ENCODE measurements at regions not wholly inside any gene's neighbourhood (a gene's known extent, or its start where the extent isn't known, plus 50 kb on each side); places are given as distances from the start of the nearest gene placed in this dataset.

- Mint-ChIP-seq H3K27ac (no peak overlapping the region), H3K4me3 (no peak overlapping the region), H3K27me3 (ENCODE audit: low read depth, poor library complexity) (no peaks in the 10 kb centered on the region), H3K9me3 (peaks cover 67% of the 10 kb centered on the region), H3K4me1 (no peaks in the 10 kb centered on the region), H3K36me3 (ENCODE audit: low read depth) (peaks cover 13% of the 10 kb centered on the region)
- no peak for DNase-seq
- TF ChIP-seq, protein P1, sequence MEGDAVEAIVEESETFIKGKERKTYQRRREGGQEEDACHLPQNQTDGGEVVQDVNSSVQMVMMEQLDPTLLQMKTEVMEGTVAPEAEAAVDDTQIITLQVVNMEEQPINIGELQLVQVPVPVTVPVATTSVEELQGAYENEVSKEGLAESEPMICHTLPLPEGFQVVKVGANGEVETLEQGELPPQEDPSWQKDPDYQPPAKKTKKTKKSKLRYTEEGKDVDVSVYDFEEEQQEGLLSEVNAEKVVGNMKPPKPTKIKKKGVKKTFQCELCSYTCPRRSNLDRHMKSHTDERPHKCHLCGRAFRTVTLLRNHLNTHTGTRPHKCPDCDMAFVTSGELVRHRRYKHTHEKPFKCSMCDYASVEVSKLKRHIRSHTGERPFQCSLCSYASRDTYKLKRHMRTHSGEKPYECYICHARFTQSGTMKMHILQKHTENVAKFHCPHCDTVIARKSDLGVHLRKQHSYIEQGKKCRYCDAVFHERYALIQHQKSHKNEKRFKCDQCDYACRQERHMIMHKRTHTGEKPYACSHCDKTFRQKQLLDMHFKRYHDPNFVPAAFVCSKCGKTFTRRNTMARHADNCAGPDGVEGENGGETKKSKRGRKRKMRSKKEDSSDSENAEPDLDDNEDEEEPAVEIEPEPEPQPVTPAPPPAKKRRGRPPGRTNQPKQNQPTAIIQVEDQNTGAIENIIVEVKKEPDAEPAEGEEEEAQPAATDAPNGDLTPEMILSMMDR (IDR thresholded peaks at IDR 0.05), result no peak
Measured at GRCh38 chr2:126419403-126419802, 236.6 kb upstream of the GYPC start.

DNA sequence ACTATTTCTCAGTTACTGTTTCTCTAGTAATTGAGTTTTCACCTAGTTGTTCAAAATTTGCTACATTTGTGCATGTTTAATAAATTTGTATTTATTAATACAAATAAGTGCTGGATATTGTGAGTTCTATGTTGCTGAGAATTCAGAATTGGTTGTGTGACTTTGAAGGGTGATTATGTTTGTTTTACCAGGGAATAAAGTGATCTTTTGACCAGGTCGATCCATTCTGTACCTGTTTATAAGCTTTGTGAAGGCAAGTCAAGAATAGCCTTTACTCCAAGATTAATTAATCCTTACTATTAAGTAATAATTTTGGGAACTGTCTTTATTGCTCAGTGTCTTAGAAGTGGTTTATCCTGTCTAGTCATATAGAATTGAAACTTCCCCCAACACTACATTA lies 230.0 kb upstream of the GYPC start:
- TF ChIP-seq, protein P1 (IDR thresholded peaks at IDR 0.05), result no peak
- Mint-ChIP-seq H3K4me3 (no peak overlapping the region), H3K27me3 (ENCODE audit: low read depth, poor library complexity) (peaks cover 10% of the 10 kb centered on the region), H3K9me3 (peaks cover 20% of the 10 kb centered on the region), H3K36me3 (ENCODE audit: low read depth) (no peaks in the 10 kb centered on the region), H3K4me1 (no peaks in the 10 kb centered on the region), H3K27ac (no peak overlapping the region)
- DNase-seq, result no peak

GRCh38 chr2:126429103-126429502 lies 226.9 kb upstream of the GYPC start:
- peaks cover 10% of the 10 kb centered on the region for H3K27me3 Mint-ChIP-seq (ENCODE audit: low read depth, poor library complexity)
- no peaks in the 10 kb centered on the region for H3K4me1 Mint-ChIP-seq
- H3K9me3 Mint-ChIP-seq, result no peaks in the 10 kb centered on the region
- no peaks in the 10 kb centered on the region for H3K36me3 Mint-ChIP-seq (ENCODE audit: low read depth)
- DNase-seq, result no peak
- TF ChIP-seq, protein P1 (IDR thresholded peaks at IDR 0.05), result no peak
- H3K27ac Mint-ChIP-seq, result no peak overlapping the region
- H3K4me3 Mint-ChIP-seq, result no peak overlapping the region

DNA sequence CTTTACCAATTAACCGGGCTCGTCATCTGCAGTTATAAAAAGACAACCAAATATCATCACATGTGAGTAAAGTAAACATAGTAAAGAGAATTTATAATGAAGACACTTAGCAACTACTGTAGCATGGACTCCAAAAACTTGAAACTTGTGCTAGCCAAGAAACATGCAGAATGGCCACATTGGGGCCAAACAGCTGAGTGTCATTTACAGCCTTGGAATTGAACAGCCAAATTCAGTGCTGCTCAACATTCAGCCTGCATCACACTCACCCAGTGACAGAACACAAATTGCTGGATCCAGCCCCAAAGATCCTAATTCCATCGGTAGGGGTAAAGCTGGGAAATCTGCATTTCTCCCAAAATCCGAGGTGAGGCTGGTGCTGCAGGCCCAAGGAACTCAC lies 224.8 kb upstream of the GYPC start:
- Mint-ChIP-seq H3K4me1 (no peaks in the 10 kb centered on the region), H3K27me3 (ENCODE audit: low read depth, poor library complexity) (peaks cover 10% of the 10 kb centered on the region), H3K9me3 (no peaks in the 10 kb centered on the region), H3K4me3 (no peak overlapping the region), H3K27ac (no peak overlapping the region), H3K36me3 (ENCODE audit: low read depth) (no peaks in the 10 kb centered on the region)
- DNase-seq, result no peak
- TF ChIP-seq, protein P1 (IDR thresholded peaks at IDR 0.05), result no peak

DNA sequence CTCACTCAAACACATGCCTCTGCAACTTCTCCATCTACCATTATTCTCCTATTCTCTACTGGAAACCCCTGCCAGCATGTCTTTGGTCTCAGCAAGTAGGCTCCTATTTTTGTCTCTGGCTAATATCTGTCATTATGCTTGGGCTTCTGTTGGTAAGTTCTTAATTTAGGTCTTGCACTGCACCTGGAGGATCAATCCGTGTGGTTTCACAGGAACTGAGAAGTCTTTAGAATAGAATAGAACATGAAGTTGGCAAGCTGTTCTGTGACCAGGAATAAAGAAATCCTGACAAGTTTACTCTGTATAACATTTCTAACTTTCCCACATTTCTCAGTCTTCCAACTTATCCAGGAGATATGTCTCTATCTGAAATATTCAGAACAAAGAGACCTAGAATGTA lies 219.5 kb upstream of the GYPC start:
- no peak for DNase-seq
- Mint-ChIP-seq H3K36me3 (ENCODE audit: low read depth) (no peaks in the 10 kb centered on the region), H3K4me3 (no peak overlapping the region), H3K4me1 (peaks cover 9% of the 10 kb centered on the region), H3K9me3 (no peaks in the 10 kb centered on the region), H3K27ac (no peak overlapping the region), H3K27me3 (ENCODE audit: low read depth, poor library complexity) (peaks cover 7% of the 10 kb centered on the region)
- TF ChIP-seq, protein P1 (IDR thresholded peaks at IDR 0.05), result no peak

- Mint-ChIP-seq H3K4me3 (no peak overlapping the region), H3K9me3 (no peaks in the 10 kb centered on the region), H3K27me3 (ENCODE audit: low read depth, poor library complexity) (peaks cover 7% of the 10 kb centered on the region), H3K4me1 (peaks cover 9% of the 10 kb centered on the region), H3K36me3 (ENCODE audit: low read depth) (no peaks in the 10 kb centered on the region), H3K27ac (no peak overlapping the region)
- no peak for DNase-seq
- TF ChIP-seq, protein P1 (IDR thresholded peaks at IDR 0.05), result no peak
Measured at GRCh38 chr2:126437016-126437415, 218.9 kb upstream of the GYPC start.

Measured in nephron progenitor cell (in vitro differentiated cells).